ENCODE measurements at regions not wholly inside any gene's neighbourhood (a gene's known extent, or its start where the extent isn't known, plus 50 kb on each side); places are given as distances from the start of the nearest gene placed in this dataset.

DNA sequence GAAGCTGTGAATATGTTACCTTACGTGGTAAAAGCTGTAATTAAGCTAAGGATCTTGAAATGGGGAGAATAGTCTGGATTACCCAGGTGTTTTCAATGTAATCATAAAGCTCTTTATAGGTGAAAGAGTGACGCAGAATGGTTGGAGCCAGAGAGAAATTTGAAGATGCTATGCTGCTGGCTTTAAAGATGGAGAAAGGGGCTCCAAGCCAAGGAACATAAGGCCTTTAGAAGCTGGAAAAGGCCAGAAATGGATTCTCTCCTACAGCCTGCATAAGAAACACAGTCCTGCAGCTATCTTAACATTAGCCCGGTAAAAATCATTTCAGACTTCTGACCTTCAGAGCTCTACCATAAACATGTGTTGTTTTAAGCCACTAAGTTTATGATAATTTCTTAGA is 243.3 kb upstream of the VLDLR start:
- TF ChIP-seq, protein P1, sequence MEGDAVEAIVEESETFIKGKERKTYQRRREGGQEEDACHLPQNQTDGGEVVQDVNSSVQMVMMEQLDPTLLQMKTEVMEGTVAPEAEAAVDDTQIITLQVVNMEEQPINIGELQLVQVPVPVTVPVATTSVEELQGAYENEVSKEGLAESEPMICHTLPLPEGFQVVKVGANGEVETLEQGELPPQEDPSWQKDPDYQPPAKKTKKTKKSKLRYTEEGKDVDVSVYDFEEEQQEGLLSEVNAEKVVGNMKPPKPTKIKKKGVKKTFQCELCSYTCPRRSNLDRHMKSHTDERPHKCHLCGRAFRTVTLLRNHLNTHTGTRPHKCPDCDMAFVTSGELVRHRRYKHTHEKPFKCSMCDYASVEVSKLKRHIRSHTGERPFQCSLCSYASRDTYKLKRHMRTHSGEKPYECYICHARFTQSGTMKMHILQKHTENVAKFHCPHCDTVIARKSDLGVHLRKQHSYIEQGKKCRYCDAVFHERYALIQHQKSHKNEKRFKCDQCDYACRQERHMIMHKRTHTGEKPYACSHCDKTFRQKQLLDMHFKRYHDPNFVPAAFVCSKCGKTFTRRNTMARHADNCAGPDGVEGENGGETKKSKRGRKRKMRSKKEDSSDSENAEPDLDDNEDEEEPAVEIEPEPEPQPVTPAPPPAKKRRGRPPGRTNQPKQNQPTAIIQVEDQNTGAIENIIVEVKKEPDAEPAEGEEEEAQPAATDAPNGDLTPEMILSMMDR (IDR thresholded peaks at IDR 0.05; ENCODE audit: extremely low read depth, missing control alignments): no peak

DNA sequence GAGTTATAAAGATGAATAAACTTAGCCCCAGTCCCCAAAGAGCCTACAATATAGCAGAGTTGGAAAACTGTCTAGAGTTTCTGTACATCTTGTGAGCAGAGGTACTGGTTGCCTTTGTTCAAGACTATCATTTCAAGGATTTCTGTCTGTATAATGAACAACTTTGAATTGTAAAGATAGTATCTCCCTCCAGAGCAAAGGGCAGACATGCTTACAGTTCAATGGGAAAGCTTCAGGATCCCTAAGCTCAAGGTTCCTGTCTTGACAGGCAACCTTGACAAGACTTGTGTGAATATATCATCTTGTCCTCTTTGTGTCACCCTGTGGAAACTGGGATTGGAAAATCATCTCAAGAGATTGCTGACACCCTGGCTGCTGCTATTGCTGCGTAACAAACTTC is 242.8 kb upstream of the VLDLR start:
- TF ChIP-seq, protein P1 (IDR thresholded peaks at IDR 0.05; ENCODE audit: extremely low read depth, missing control alignments): no peak
- DNase-seq (ENCODE audit: low spot score): no peak

More for the DNA sequence above, 243.3 kb upstream of the VLDLR start:
- no peak for DNase-seq (ENCODE audit: low spot score)

DNA sequence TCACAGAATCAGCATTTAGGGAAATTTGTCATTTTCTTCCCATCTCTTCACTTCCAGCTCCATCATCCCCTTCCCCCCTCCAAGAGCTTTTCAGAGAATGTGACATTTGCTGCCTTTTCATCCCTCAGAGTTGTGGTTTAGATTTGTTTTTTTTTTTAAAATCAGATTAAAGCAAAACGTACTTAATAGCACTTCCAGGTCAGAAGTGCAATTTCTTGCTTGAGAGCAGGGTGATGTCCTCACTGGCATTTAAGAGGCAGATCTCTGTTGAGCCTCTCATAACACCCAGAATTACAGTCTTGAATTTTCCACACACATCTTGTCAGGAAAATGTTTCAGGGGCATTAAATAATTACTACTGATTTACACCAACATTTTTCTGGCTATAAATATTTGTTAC is 236.8 kb upstream of the VLDLR start:
- TF ChIP-seq, protein P1 (IDR thresholded peaks at IDR 0.05; ENCODE audit: extremely low read depth, missing control alignments): no peak
- no peak for DNase-seq (ENCODE audit: low spot score)

DNA sequence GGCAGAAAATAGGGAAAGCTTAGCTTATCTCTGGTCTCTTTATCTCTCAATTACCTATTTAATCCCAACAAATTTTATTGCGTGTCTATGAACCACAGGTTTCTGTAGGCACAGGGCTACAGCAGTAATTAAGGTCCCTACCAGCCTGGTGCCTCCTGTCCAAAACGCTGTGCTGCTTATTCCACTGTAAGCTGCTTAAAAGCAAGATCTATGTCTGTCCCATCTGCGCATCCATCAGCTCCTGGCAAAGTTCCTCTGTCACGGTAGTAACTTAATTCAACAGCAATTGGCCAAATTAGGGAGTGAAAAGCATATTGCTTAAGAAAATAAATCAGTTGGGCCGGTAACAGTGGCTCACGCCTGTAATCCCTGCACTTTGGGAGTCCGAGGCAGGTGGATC is 235.8 kb upstream of the VLDLR start:
- DNase-seq (ENCODE audit: low spot score): no peak
- TF ChIP-seq, protein P1 (IDR thresholded peaks at IDR 0.05; ENCODE audit: extremely low read depth, missing control alignments): no peak

DNA sequence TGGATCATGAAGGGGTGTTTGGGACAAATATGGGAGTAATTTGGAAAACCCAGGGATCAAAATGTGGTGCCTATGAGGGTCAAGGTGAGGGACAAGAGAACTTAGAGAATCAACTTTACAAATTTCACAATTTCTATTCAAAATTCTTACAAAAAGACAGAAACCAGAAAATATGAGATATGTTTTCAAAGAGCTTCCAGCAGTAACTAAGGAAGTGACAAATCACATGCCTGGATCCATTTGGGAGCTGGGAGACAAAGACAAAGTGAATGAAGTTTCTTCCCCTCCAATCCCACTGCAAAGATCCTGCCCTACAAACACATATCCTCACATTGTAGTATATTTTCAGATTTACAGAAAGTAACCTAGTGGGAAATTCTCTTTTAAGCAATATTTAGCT is 235.0 kb upstream of the VLDLR start:
- TF ChIP-seq, protein P1 (IDR thresholded peaks at IDR 0.05; ENCODE audit: extremely low read depth, missing control alignments): no peak
- DNase-seq (ENCODE audit: low spot score): no peak

DNA sequence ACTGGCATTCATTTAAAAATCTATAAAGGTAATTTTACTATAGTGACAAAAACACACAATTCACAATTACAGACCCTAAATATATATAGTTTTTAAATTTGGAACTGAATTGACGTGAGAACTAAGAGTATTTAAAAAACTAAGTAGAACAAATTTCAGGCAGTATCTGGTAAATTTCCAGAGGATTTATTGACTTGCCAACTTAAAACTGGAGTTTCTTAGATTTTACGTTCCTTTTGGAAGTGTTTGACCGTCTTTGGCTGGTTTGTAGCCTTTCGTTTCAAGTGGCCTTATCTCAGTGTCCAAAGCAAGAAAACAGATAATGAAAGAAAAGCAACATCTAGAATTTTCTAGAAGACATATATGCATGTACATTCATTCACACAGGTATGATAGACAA is 234.4 kb upstream of the VLDLR start:
- TF ChIP-seq, protein P1 (IDR thresholded peaks at IDR 0.05; ENCODE audit: extremely low read depth, missing control alignments): no peak

DNA sequence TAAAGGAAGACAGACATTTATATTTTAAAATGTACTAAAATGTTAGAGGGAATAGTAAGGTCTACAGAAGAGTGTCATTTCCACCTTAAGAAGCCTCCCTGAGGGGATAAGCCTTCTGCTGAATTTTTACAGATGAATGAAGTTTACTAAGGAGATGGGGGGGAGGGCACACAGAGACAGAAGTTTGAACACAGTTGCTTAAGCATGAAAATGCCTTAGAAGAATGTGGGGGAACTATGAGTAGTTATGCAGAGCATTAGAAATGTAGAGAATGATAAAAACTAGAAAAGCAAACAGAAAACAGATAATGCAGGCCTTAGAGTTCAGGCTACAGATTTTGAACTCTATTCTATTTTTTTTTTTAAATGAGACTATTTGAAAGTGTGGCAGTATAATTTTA is 232.2 kb upstream of the VLDLR start:
- TF ChIP-seq, protein P1 (IDR thresholded peaks at IDR 0.05; ENCODE audit: extremely low read depth, missing control alignments): no peak
- DNase-seq (ENCODE audit: low spot score): no peak

More for the DNA sequence above, 234.4 kb upstream of the VLDLR start:
- no peak for DNase-seq (ENCODE audit: low spot score)

All from GM20000 (cell line).